A673 (cell line): ENCODE measurements at regions not wholly inside any gene's neighbourhood (a gene's known extent, or its start where the extent isn't known, plus 50 kb on each side); places are given as distances from the start of the nearest gene placed in this dataset.

Source experiments
- EZH2 ChIP-seq: fragments of 200-600 bp; sonication (generic); IDR thresholded peaks from 2 replicates; pipeline ENCODE4 v1.6.1; 2017; ENCODE audit warnings: borderline replicate concordance, low read depth, mild to moderate bottlenecking, mixed read lengths, antibody characterized with exemption, low read length; ENCODE audit not compliant: poor library complexity, severe bottlenecking
- TF ChIP-seq, protein P1 (sequence below): fragments of 300-800, 200-600 bp; sonication (generic); conservative IDR thresholded peaks from 2 replicates; pipeline ENCODE4 v1.5.1; 2017; ENCODE audit warnings: low read depth, mild to moderate bottlenecking, antibody characterized with exemption, low read length, moderate library complexity, mixed read lengths

DNA sequence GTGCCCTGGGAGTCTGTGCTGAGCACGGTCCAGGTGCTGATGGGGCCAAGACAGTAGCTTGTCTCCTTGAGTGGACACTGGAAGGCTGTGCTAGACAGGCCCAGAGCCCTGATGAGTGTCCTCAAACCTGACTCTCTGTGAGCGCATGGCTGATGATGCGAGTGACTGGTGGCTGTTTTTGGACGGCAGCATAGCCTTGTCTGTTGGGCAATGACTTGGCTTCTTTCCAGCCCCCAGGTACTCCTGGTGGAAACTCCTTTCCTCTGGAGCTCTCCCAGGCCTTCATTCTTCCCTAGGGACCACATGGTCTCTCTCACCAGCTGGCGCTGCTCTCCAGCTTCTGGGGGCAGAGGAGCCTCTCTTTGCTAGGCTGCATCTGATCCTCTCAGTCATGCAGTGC is 207.6 kb upstream of the SMIM21 start:
- TF ChIP-seq, protein P1, sequence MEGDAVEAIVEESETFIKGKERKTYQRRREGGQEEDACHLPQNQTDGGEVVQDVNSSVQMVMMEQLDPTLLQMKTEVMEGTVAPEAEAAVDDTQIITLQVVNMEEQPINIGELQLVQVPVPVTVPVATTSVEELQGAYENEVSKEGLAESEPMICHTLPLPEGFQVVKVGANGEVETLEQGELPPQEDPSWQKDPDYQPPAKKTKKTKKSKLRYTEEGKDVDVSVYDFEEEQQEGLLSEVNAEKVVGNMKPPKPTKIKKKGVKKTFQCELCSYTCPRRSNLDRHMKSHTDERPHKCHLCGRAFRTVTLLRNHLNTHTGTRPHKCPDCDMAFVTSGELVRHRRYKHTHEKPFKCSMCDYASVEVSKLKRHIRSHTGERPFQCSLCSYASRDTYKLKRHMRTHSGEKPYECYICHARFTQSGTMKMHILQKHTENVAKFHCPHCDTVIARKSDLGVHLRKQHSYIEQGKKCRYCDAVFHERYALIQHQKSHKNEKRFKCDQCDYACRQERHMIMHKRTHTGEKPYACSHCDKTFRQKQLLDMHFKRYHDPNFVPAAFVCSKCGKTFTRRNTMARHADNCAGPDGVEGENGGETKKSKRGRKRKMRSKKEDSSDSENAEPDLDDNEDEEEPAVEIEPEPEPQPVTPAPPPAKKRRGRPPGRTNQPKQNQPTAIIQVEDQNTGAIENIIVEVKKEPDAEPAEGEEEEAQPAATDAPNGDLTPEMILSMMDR: no peak
- no peak for TF ChIP-seq EZH2
